ENCODE measurements at regions not wholly inside any gene's neighbourhood (a gene's known extent, or its start where the extent isn't known, plus 50 kb on each side); places are given as distances from the start of the nearest gene placed in this dataset.
"Not testable (repeated sequence)": the region's sequence is repeated elsewhere in the genome, so short reads cannot be mapped to it uniquely, and the experiment has no call there.

GRCh38 chr12:90829044-90829443, 125.9 kb downstream of the CCER1 start:
- no peak for DNase-seq (ENCODE audit: low read depth)

GRCh38 chr12:90828621-90829020, 126.4 kb downstream of the CCER1 start:
- no peak for DNase-seq (ENCODE audit: low read depth)

GRCh38 chr12:90827567-90827966, 127.4 kb downstream of the CCER1 start:
- DNase-seq (ENCODE audit: low read depth) = no peak

- no peak for DNase-seq (ENCODE audit: low read depth)
Observed at GRCh38 chr12:90826036-90826435, 128.9 kb downstream of the CCER1 start.

GRCh38 chr12:90823859-90824258, 131.1 kb downstream of the CCER1 start:
- no peak for DNase-seq (ENCODE audit: low read depth)

GRCh38 chr12:90819709-90820108, 135.3 kb downstream of the CCER1 start:
- no peak for DNase-seq (ENCODE audit: low read depth)

GRCh38 chr12:90816353-90817089, 138.5 kb downstream of the CCER1 start:
- DNase-seq (ENCODE audit: low read depth) = peak; percentile 3

GRCh38 chr12:90809940-90810339, 145.0 kb downstream of the CCER1 start:
- DNase-seq (ENCODE audit: low read depth) = no peak

GRCh38 chr12:90808568-90808967, 146.4 kb downstream of the CCER1 start:
- DNase-seq (ENCODE audit: low read depth) = no peak

- DNase-seq (ENCODE audit: low read depth) = no peak
Observed at GRCh38 chr12:90802727-90803126, 152.2 kb downstream of the CCER1 start.

- peak; percentile 42 for DNase-seq (ENCODE audit: low read depth)
Observed at GRCh38 chr12:90801776-90802175, 153.2 kb downstream of the CCER1 start.

GRCh38 chr12:90794212-90794611, 160.8 kb downstream of the CCER1 start:
- DNase-seq (ENCODE audit: low read depth) = peak; percentile 9

GRCh38 chr12:90792718-90793117, 162.3 kb downstream of the CCER1 start:
- DNase-seq (ENCODE audit: low read depth) = not testable (repeated sequence)

- no peak for DNase-seq (ENCODE audit: low read depth)
Observed at GRCh38 chr12:90791445-90791844, 163.5 kb downstream of the CCER1 start.

GRCh38 chr12:90790747-90791146, 164.2 kb downstream of the CCER1 start:
- DNase-seq (ENCODE audit: low read depth) = no peak

- DNase-seq (ENCODE audit: low read depth) = peak; percentile 59
Observed at GRCh38 chr12:90773491-90773890, 181.5 kb downstream of the CCER1 start.

- peak; percentile 5 for DNase-seq (ENCODE audit: low read depth)
Observed at GRCh38 chr12:90770861-90771260, 184.1 kb downstream of the CCER1 start.

- DNase-seq (ENCODE audit: low read depth) = no peak
Observed at GRCh38 chr12:90757957-90758356, 197.0 kb downstream of the CCER1 start.

- no peak for DNase-seq (ENCODE audit: low read depth)
Observed at GRCh38 chr12:90745211-90745610, 209.8 kb downstream of the CCER1 start.

- DNase-seq (ENCODE audit: low read depth) = no peak
Observed at GRCh38 chr12:90741611-90742010, 213.4 kb downstream of the CCER1 start.

GRCh38 chr12:90729736-90730135, 225.2 kb downstream of the CCER1 start:
- peak; percentile 12 for DNase-seq (ENCODE audit: low read depth)

GRCh38 chr12:90712671-90713070, 242.3 kb downstream of the CCER1 start:
- DNase-seq (ENCODE audit: low read depth) = no peak

GRCh38 chr12:90710711-90711110, 244.3 kb downstream of the CCER1 start:
- DNase-seq (ENCODE audit: low read depth) = no peak

- no peak for DNase-seq (ENCODE audit: low read depth)
Observed at GRCh38 chr12:90706036-90706435, 248.9 kb downstream of the CCER1 start.

Measured in amniotic epithelial cell (primary cell).